IMR-90 (cell line): ENCODE measurements at regions not wholly inside any gene's neighbourhood (a gene's known extent, or its start where the extent isn't known, plus 50 kb on each side); places are given as distances from the start of the nearest gene placed in this dataset.

ENCODE experiments used
- ATAC-seq: fragments of 200-7000 bp; cut with Tn5 transposase; 2 replicates; pipeline ENCODE4 v1.9.1; 2020; ENCODE audit warnings: low read depth, mild to moderate bottlenecking, moderate library complexity
- BruUV-seq: library from RNA; stranded (reverse); fragments of 400-500 nt; replicated peaks from 2 replicates; lab custom pipeline; 2021; lab: Mats Ljungman, UMichigan
- CTCF ChIA-PET: fragments of 300-600 bp; formaldehyde crosslinking; extraction: SDS; loops from one replicate; lab custom pipeline; 2021; ENCODE audit warnings: antibody characterized with exemption; lab: Yijun Ruan, JAX
- POLR2A ChIA-PET: fragments of 300-600 bp; sonication (Branson Sonifier 250); formaldehyde crosslinking; loops from one replicate; lab custom pipeline; 2022; ENCODE audit warnings: antibody characterized with exemption; ENCODE audit not compliant: unreplicated experiment; lab: Charles Lee
- DNase-seq: peaks from one replicate; pipeline ENCODE4 v3.0.0; 2013
- H2AFZ ChIP-seq: replicated peaks from 2 replicates; pipeline ENCODE3; 2013; ENCODE audit warnings: low read length, mild to moderate bottlenecking; ENCODE audit not compliant: poor library complexity
- H2AK5ac ChIP-seq: 2 replicates; pipeline ENCODE4 v1.6.1; 2013; ENCODE audit warnings: low read depth, low read length, inconsistent platforms
- H2AK9ac ChIP-seq: replicated peaks from 2 replicates; pipeline ENCODE3; 2013; ENCODE audit warnings: mild to moderate bottlenecking, low read depth, low read length, moderate library complexity; ENCODE audit not compliant: poor library complexity
- H2BK120ac ChIP-seq: 2 replicates; pipeline ENCODE4 v1.6.1; 2013; ENCODE audit warnings: low read depth, low read length, inconsistent platforms
- H2BK15ac ChIP-seq: 3 replicates; pipeline ENCODE4 v1.6.1; 2013; ENCODE audit warnings: low read depth, low read length, inconsistent platforms
- H2BK20ac ChIP-seq: 2 replicates; pipeline ENCODE4 v1.6.1; 2013; ENCODE audit warnings: low read depth, mild to moderate bottlenecking, inconsistent platforms, low read length, moderate library complexity
- H2BK5ac ChIP-seq: 2 replicates; pipeline ENCODE4 v1.6.1; 2013; ENCODE audit warnings: mild to moderate bottlenecking, low read depth, low read length, inconsistent platforms; ENCODE audit not compliant: poor library complexity, severe bottlenecking
- H3K14ac ChIP-seq: replicated peaks from 2 replicates; pipeline ENCODE4 v1.6.1; 2013; ENCODE audit warnings: low read depth, low read length, inconsistent platforms
- H3K18ac ChIP-seq: 2 replicates; pipeline ENCODE4 v1.6.1; 2013; ENCODE audit warnings: low read depth, low read length, control low read depth
- H3K23ac ChIP-seq: 2 replicates; pipeline ENCODE4 v1.6.1; 2013; ENCODE audit warnings: low read depth, low read length, inconsistent platforms
- H3K27ac ChIP-seq: 2 replicates; pipeline ENCODE4 v1.5.1; 2013; ENCODE audit warnings: mild to moderate bottlenecking, control low read depth, low read length; ENCODE audit not compliant: insufficient read depth
- H3K27me3 ChIP-seq: 2 replicates; pipeline ENCODE4 v1.6.1; 2013; ENCODE audit warnings: low read length; ENCODE audit not compliant: control insufficient read depth, insufficient read depth
- H3K36me3 ChIP-seq: 2 replicates; pipeline ENCODE4 v1.6.1; 2013; ENCODE audit warnings: low read length, mixed read lengths; ENCODE audit not compliant: control insufficient read depth, insufficient read depth
- H3K4ac ChIP-seq: 2 replicates; pipeline ENCODE4 v1.6.1; 2013; ENCODE audit warnings: low read depth, low read length, inconsistent platforms
- H3K4me1 ChIP-seq: 2 replicates; pipeline ENCODE4 v1.6.1; 2013; ENCODE audit warnings: low read length, mixed read lengths; ENCODE audit not compliant: control insufficient read depth, insufficient read depth
- H3K4me2 ChIP-seq: 2 replicates; pipeline ENCODE4 v1.6.1; 2013; ENCODE audit warnings: low read depth, mild to moderate bottlenecking, control low read depth, low read length, moderate library complexity
- H3K4me3 ChIP-seq: 2 replicates; pipeline ENCODE4 v1.5.1; 2013; ENCODE audit warnings: low read depth, mild to moderate bottlenecking, control low read depth, low read length, moderate library complexity; ENCODE audit not compliant: insufficient read depth
- H3K56ac ChIP-seq: 2 replicates; pipeline ENCODE4 v1.6.1; 2013; ENCODE audit warnings: low read length, inconsistent platforms; ENCODE audit not compliant: insufficient read depth; ENCODE audit errors: extremely low read depth
- H3K79me1 ChIP-seq, 2 experiments: 2 replicates each; pipeline ENCODE4 v1.6.1; 2013; ENCODE audit warnings: low read length in 2 of 2, inconsistent platforms in 1 of 2, low read depth in 1 of 2
- H3K9ac ChIP-seq: 2 replicates; pipeline ENCODE4 v1.6.1; 2013; ENCODE audit warnings: low read depth, low read length, control low read depth
- H3K9me1 ChIP-seq: 2 replicates; pipeline ENCODE4 v1.6.1; 2013; ENCODE audit warnings: low read length, inconsistent platforms; ENCODE audit not compliant: insufficient read depth
- H3K9me3 ChIP-seq: 2 replicates; pipeline ENCODE4 v1.6.1; 2013; ENCODE audit warnings: low read length; ENCODE audit not compliant: control insufficient read depth, insufficient read depth
- H4K20me1 ChIP-seq: 2 replicates; pipeline ENCODE4 v1.6.1; 2013; ENCODE audit warnings: low read length, inconsistent platforms; ENCODE audit not compliant: insufficient read depth
- H4K5ac ChIP-seq: 2 replicates; pipeline ENCODE4 v1.6.1; 2013; ENCODE audit warnings: mild to moderate bottlenecking, low read depth, low read length, control low read depth
- H4K8ac ChIP-seq, 2 experiments: 2 replicates each; pipeline ENCODE4 v1.6.1; 2013; ENCODE audit warnings: low read depth in 2 of 2, low read length in 2 of 2, control low read depth in 1 of 2, inconsistent platforms in 1 of 2
- H4K91ac ChIP-seq: 2 replicates; pipeline ENCODE4 v1.6.1; 2013; ENCODE audit warnings: low read depth, low read length, inconsistent platforms; ENCODE audit not compliant: insufficient read depth
- CEBPB ChIP-seq: IDR thresholded peaks from 2 replicates; pipeline ENCODE4 v1.6.1; 2012; ENCODE audit warnings: low read depth, low read length, improper control_type of control experiment
- MAFK ChIP-seq: IDR thresholded peaks from 2 replicates; pipeline ENCODE4 v1.6.1; 2012; ENCODE audit warnings: low read depth, low read length, improper control_type of control experiment
- NFE2L2 ChIP-seq: fragments of 150-350 bp; IDR thresholded peaks from 2 replicates; pipeline ENCODE4 v1.6.1; 2016; ENCODE audit warnings: low read depth, mild to moderate bottlenecking, low read length
- RAD21 ChIP-seq: IDR thresholded peaks from 2 replicates; pipeline ENCODE4 v1.6.1; 2012; ENCODE audit warnings: low read length, improper control_type of control experiment
- RCOR1 ChIP-seq: IDR thresholded peaks from 2 replicates; pipeline ENCODE4 v1.6.1; 2012; ENCODE audit warnings: mild to moderate bottlenecking, low read length, improper control_type of control experiment; ENCODE audit not compliant: insufficient replicate concordance
- RFX5 ChIP-seq: IDR thresholded peaks from 2 replicates; pipeline ENCODE4 v1.8.0; 2012; ENCODE audit warnings: low read depth, mild to moderate bottlenecking, low read length, moderate library complexity
- SMC3 ChIP-seq: fragments of 150-350 bp; IDR thresholded peaks from 2 replicates; pipeline ENCODE4 v1.6.1; 2016; ENCODE audit warnings: low read depth, mild to moderate bottlenecking, antibody characterized with exemption, low read length, moderate library complexity
- WGBS, 2 experiments: methylation state at CpG; one replicate each; pipeline versions ENCODE4 v1.1.5 to v1.1.7; 2013; ENCODE audit warnings: missing lambda C conversion rate in 2 of 2; ENCODE audit not compliant: insufficient read length in 1 of 2; ENCODE audit errors: extremely low coverage in 2 of 2; 5-methylcytosine and 5-hydroxymethylcytosine counted together
- dilution Hi-C: fragments of 300-500 bp; cut with HindIII; formaldehyde crosslinking; loops from one replicate; pipeline ENCODE4 v1.14.3; 2018; ENCODE audit warnings: low sequenced_read_pairs; ENCODE audit not compliant: unreplicated experiment
- in situ Hi-C: fragments of 300-500 bp; cut with MboI; formaldehyde crosslinking; loops from 3 replicates; pipeline ENCODE4 v1.14.3; 2019; ENCODE audit warnings: low sequenced_read_pairs, inconsistent platforms, mixed read lengths
- intact Hi-C: fragments of 100-400 bp; cut with micrococcal nuclease; formaldehyde crosslinking; loops from 2 replicates; pipeline ENCODE4 v1.10.0; 2022
- TF ChIP-seq, protein P1 (sequence below): fragments of 150-350 bp; IDR thresholded peaks from 2 replicates; pipeline ENCODE4 v1.6.1; 2017; ENCODE audit warnings: mild to moderate bottlenecking, antibody characterized with exemption, low read length, low read depth
- TF ChIP-seq, protein P2 (sequence below): fragments of 150-350 bp; IDR thresholded peaks from 2 replicates; pipeline ENCODE4 v1.6.1; 2016; ENCODE audit warnings: low read depth, mild to moderate bottlenecking, low read length, moderate library complexity, borderline replicate concordance

DNA sequence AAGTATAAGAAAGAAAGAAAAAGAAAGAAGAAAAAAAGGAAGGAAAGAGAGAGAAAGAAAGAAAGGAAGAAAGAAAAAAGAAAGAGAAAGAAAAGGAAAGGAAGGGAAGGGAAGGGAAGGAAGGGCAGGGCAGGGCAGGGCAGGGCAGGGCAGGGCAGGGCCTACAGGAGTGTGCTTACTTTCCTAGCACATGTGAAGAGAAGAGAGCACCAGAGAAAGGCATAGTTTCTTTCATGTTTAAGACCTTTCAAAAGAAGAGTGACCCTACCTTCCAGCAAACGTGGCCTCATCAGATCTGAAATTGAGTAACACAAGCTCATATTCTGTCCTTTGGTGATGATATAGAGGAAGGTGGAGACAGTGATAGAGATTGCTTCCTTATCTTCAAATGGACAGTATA is 899.3 kb upstream of the RAG2 start:
- H4K5ac ChIP-seq, result no peak overlapping the region
- in situ Hi-C loops, result no loop called here
- no peak for DNase-seq
- no peak overlapping the region for H3K4me3 ChIP-seq
- no peak overlapping the region for H4K8ac ChIP-seq
- dilution Hi-C loops, result no loop called here
- no peak overlapping the region for H2BK5ac ChIP-seq
- ATAC-seq, result no peak
- WGBS, 2 experiments, result no CpG with 5 or more reads among the region's 1 CpG
- no peak overlapping the region for H3K18ac ChIP-seq
- POLR2A ChIA-PET, result no interaction called here
- no peaks in the 10 kb centered on the region for H3K36me3 ChIP-seq
- no peaks in the 10 kb centered on the region for H3K79me1 ChIP-seq
- no peak overlapping the region for H2BK15ac ChIP-seq
- H2BK120ac ChIP-seq, result no peak overlapping the region
- no peak overlapping the region for H3K56ac ChIP-seq
- peaks cover 2% of the 10 kb centered on the region; the same call in 1 of the 2 replicates for H3K4me1 ChIP-seq
- H2AFZ ChIP-seq, result no peak overlapping the region
- H4K91ac ChIP-seq, result no peak overlapping the region
- H3K27ac ChIP-seq, result no peak overlapping the region
- TF ChIP-seq CEBPB (no peak), RCOR1 (no peak), RAD21 (no peak), RFX5 (no peak), SMC3 (no peak), MAFK (no peak), NFE2L2 (no peak)
- TF ChIP-seq, protein P1, sequence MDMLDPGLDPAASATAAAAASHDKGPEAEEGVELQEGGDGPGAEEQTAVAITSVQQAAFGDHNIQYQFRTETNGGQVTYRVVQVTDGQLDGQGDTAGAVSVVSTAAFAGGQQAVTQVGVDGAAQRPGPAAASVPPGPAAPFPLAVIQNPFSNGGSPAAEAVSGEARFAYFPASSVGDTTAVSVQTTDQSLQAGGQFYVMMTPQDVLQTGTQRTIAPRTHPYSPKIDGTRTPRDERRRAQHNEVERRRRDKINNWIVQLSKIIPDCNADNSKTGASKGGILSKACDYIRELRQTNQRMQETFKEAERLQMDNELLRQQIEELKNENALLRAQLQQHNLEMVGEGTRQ, result no peak
- TF ChIP-seq, protein P2, sequence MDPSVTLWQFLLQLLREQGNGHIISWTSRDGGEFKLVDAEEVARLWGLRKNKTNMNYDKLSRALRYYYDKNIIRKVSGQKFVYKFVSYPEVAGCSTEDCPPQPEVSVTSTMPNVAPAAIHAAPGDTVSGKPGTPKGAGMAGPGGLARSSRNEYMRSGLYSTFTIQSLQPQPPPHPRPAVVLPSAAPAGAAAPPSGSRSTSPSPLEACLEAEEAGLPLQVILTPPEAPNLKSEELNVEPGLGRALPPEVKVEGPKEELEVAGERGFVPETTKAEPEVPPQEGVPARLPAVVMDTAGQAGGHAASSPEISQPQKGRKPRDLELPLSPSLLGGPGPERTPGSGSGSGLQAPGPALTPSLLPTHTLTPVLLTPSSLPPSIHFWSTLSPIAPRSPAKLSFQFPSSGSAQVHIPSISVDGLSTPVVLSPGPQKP, result no peak
- H3K27me3 ChIP-seq, result no peaks in the 10 kb centered on the region
- H3K4me2 ChIP-seq, result no peak overlapping the region
- no peak overlapping the region; the same call in 1 of the 2 replicates for H3K4ac ChIP-seq
- intact Hi-C loops, result no loop called here
- no peaks in the 10 kb centered on the region for H3K9me1 ChIP-seq
- no peaks in the 10 kb centered on the region for H3K9me3 ChIP-seq
- no peak overlapping the region for H3K14ac ChIP-seq
- no peaks in the 10 kb centered on the region for H4K20me1 ChIP-seq
- H3K23ac ChIP-seq, result no peak overlapping the region
- no peak overlapping the region for H2AK9ac ChIP-seq
- H2BK20ac ChIP-seq, result no peak overlapping the region
- CTCF ChIA-PET, result interaction anchor here (0.5 kb wide), 1 partner anchor 14 kb away, joined by 7 read pairs; no protein-coding TSS in a partner anchor
- no TSS peak for BruUV-seq
- H3K9ac ChIP-seq, result no peak overlapping the region
- H2AK5ac ChIP-seq, result no peak overlapping the region
